Epithelial cell of proximal tubule (primary cell): ENCODE measurements at regions not wholly inside any gene's neighbourhood (a gene's known extent, or its start where the extent isn't known, plus 50 kb on each side); places are given as distances from the start of the nearest gene placed in this dataset.

Experiments
- DNase-seq: peaks from one replicate; pipeline ENCODE4 v3.0.0-alpha.2; 2011; ENCODE audit warnings: low read depth
- H3K4me3 ChIP-seq: 2 replicates; pipeline ENCODE4 v1.5.1; 2011; ENCODE audit warnings: low read depth, mild to moderate bottlenecking, low read length
- CTCF ChIP-seq: conservative IDR thresholded peaks from 2 replicates; pipeline ENCODE4 v1.5.1; 2012; ENCODE audit warnings: low read depth, mild to moderate bottlenecking, low read length

DNA sequence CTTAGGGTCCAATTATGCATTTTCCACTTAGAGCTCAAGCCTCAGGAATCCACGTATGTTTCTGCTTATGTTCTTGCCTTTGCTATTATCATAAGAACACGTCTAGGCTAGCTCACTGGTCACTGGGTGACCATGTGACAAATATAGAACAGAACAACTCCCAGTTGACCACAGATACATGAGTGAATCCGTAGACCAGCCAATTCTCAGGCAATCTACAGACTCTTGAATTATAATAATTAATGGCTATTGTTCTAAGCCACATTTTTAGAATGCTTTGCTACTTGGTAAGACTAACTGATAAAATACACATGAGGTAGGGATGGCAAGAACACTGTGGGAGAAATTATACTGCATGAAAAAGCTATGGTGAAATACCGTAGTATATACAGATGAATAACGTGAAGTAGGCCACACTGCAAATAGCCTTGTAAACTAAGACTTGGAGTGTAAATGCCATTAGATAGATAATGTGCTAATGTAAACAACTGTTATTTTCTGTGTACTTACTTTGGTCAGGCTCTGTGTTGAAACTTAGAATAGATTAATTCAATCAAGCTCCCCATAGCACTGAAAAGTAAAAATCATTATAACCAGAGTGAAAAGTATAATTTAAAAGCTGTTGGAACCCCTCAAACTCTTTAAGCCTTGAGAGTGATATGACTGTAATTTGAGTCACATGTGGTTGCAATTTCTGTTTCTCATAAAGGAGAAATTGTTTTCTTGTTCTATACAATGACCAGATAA is 366.2 kb upstream of the CCDC179 start:
- DNase-seq, result no peak
- no peak for TF ChIP-seq CTCF
- no peak overlapping the region for H3K4me3 ChIP-seq

- H3K4me3 ChIP-seq, result no peak overlapping the region
- TF ChIP-seq CTCF, result no peak
- DNase-seq, result no peak
Measured at GRCh38 chr11:23227078-23227445, 366.8 kb upstream of the CCDC179 start.

GRCh38 chr11:23232652-23233051 is 372.4 kb upstream of the CCDC179 start:
- DNase-seq, result no peak
- no peak for TF ChIP-seq CTCF
- no peak overlapping the region for H3K4me3 ChIP-seq

GRCh38 chr11:23233075-23233474 is 372.8 kb upstream of the CCDC179 start:
- DNase-seq, result no peak
- no peak for TF ChIP-seq CTCF
- no peak overlapping the region for H3K4me3 ChIP-seq

GRCh38 chr11:23236826-23237555 is 376.7 kb upstream of the CCDC179 start:
- TF ChIP-seq CTCF, result no peak
- no peak for DNase-seq

DNA sequence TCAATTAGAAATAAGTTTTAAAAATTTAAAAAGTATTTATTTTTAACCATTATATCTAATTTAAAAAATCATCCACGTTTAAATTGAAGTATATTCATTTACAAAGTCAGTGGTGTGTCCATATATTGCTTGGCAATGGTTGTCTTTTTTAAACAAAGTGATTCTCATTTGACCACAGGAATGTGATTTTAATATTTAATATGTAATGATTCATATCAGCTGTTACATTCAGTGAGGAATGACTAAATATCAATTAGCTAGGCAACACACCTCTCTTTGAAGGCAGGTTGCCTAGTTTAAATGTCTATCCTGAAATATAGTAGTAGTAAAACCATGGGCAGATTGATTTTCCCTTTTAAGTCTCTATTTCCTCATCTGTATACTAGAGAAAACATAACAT is 392.2 kb upstream of the CCDC179 start:
- DNase-seq, result no peak
- no peak overlapping the region for H3K4me3 ChIP-seq
- TF ChIP-seq CTCF, result no peak

More at GRCh38 chr11:23236826-23237555, 376.7 kb upstream of the CCDC179 start:
- no peak overlapping the region for H3K4me3 ChIP-seq
